HG03060 (cell line): ENCODE measurements at regions not wholly inside any gene's neighbourhood (a gene's known extent, or its start where the extent isn't known, plus 50 kb on each side); places are given as distances from the start of the nearest gene placed in this dataset.

Experiments
- ATAC-seq: cut with Tn5 transposase; IDR thresholded peaks from one replicate; pipeline ENCODE4 v1.9.1; 2021; ENCODE audit warnings: low read depth, moderate number of reproducible peaks; ENCODE audit not compliant: unreplicated experiment

DNA sequence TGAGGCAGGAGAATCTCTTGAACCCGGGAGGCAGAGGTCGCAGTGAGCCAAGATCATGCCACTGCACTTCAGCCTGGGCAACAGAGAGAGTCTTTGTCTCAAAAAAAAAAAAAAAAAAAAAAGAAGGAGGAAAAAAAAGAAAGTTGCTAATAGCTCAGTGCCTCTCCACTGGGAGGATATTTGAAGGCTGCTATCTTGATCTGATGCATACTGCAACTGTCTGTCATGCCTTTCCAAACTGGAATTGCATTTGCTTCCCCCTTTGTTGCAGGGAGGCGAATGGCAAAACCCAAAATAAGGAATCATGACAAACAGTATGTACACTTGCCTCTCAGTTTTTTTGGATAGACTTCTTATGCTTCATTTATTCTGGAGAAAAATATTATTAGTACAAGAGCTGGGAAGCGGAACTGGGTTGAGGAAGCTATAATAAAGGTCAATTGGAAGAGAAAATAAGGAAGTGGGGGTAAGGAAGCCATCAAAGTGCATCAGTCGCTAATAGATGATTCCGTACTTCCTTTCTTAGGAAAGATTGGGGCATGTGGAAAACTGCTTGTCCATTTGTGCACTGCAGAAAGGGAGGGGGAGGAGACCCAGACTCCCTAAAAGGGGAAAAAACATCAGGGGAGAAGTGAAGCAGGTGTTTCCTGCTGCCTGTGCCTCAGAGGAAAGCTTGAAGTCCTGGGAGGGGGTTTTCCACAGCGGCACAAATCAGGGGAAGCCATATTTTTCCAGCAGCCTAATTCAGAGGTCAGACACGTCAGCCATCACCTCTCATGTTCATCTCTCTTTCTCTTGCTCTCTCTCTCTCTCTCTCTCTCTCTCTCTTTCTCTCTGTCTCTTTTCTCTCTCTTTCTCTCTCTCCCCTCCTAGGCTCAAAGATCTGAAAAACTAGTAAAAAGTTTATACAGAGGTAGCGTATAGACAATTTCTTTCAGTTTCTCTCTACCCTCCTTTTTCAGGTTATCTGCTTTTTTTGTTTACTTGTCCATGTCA lies 301.4 kb upstream of the TNP1 start:
- no peak for ATAC-seq

- ATAC-seq: no peak
Observed at GRCh38 chr2:217160103-217160743, 300.4 kb upstream of the TNP1 start.

- no peak for ATAC-seq
Observed at GRCh38 chr2:217158928-217159327, 299.1 kb upstream of the TNP1 start.

- no peak for ATAC-seq
Observed at GRCh38 chr2:217157581-217157980, 297.7 kb upstream of the TNP1 start.

GRCh38 chr2:217156801-217157200 lies 296.9 kb upstream of the TNP1 start:
- ATAC-seq: no peak

DNA sequence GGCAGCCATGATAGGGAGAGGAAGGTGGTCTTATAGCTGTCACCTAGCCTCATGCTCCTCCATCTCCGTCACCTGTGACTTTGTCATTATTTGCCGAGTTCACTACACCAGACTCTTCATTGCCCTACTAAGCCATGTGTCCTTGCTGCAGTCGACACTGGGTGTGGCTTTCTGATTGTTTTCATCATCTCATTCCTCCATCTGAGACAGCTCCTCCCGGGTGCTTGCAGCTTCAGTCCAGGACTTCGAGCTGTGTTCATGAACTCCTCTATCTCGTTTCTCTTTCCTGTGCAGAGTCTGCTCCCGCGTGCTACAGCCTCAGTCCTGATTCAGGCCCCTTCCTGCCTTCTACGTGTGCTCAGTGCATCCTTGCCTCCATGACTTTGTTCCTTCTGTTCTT lies 295.1 kb upstream of the TNP1 start:
- no peak for ATAC-seq

DNA sequence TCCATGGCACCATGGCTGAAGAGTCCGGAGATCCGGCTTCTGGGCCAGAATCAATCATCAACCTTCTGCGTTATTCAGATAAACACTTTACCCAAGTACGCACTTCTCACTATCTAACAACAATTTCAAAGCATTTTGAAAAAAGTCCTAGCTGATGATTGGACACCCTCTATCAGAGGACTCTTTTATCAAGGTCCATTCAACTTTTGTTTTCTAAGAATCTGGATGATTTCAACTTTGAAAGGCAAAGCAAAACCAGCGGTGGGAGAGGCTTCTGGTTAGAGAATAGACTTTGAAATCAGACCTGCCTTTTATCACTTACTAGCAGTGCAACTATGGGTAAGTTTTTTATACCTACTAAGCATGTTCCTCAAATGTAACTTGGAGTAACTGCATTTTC lies 293.6 kb upstream of the TNP1 start:
- ATAC-seq: no peak

DNA sequence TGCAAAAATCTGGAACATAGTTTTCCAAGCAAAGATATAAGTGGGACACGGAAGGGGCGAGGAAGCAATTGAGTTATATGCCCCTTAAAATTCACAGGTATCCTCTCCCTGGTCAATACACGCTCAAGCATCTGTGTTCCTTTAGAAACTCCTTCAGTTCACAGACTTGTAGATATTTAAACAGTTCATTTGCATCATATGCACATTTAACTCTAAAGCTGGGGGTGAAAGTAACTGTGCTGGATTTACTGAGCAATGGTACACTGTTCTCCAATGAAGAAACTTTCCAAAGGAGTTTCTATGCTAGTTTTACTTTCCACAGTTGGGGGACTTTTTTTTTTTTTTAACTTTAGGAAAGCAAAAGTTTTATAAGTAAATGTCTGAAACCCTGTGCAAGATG lies 293.0 kb upstream of the TNP1 start:
- no peak for ATAC-seq

DNA sequence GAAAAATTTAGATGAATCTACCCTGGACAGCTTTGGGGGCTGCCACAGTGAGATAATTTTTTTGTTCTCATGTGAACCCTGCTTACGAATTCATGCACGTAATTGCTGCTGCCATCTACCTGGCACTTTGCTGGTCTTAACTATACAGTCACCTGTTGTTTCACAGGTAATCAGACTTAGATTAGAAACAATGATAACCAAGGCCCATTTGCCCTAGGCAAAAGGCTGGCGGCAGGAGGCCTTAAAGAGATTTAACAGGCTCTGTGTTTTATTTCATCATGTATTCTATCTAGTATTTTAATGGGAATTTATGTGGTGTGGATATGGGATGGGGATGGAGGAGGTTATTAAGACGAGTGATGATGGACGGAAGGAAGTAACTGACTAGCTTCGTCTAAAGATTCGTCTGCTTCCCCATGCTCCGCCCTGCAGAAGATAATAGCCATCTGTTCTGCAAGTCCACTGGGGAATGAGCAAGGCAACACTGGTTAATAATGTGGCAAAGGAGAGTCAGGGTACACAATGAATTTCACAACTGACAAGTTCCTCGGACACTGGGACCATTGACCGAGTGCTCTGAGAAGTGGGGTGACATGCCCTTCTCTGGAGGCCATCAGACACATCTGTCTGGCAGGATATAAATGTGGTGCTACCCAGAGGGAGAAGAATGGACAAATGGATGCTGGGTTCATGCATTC lies 291.8 kb upstream of the TNP1 start:
- ATAC-seq: no peak

GRCh38 chr2:217150236-217150635 lies 290.4 kb upstream of the TNP1 start:
- no peak for ATAC-seq

GRCh38 chr2:217149087-217149660 lies 289.3 kb upstream of the TNP1 start:
- no peak for ATAC-seq

- no peak for ATAC-seq
Observed at GRCh38 chr2:217147818-217148217, 288.0 kb upstream of the TNP1 start.

- no peak for ATAC-seq
Observed at GRCh38 chr2:217146956-217147355, 287.1 kb upstream of the TNP1 start.

DNA sequence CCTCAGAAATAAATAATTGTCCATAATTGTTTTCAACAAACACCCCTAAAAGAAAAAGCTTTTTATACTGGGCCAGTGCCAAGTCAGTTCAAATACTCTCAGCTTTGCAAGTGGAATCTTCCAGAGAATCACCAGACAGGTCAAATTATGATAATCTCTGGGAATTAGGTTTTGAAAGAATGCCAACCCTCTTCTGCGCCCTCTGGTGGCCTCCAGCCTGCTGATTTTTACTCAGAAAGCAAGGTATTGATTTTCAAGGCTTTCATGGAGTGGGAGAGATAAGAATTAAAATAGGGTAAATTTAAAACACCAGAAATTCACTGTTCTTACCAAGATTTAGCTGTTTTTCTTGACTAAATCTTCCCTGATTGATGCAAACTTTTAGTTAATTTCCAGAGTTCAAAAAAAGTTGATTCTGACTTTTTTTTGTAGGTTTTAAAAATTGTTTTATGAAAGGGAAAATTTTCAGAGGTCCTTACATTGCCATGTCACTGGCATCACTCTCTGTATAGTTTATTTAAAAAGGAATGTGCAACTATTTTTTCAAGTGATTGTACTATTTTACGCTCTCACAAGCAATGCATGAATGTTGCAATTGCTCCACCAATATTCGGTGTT lies 282.9 kb upstream of the TNP1 start:
- ATAC-seq: no peak

DNA sequence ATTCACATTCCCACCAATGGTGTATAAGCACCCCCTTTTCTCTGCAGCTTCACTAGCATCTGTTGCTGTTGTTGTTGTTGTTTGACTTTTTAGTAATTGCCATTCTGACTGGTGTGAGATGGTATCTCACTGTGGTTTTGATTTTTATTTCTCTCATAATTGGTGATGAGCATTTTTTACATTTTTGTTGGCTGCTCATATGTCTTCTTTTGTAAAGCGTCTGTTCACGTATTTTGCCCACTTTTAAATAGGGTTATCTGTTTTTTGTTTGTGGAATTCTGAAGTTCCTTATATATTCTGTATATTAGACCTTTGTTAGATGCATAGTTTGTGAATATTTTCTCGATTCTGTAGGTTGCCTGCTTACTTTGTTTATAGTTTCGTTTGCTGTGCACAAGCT lies 278.4 kb upstream of the TNP1 start:
- no peak for ATAC-seq

- no peak for ATAC-seq
Observed at GRCh38 chr2:217127744-217128143, 267.9 kb upstream of the TNP1 start.

GRCh38 chr2:217125014-217125413 lies 265.1 kb upstream of the TNP1 start:
- ATAC-seq: no peak

GRCh38 chr2:217124050-217124449 lies 264.2 kb upstream of the TNP1 start:
- no peak for ATAC-seq

DNA sequence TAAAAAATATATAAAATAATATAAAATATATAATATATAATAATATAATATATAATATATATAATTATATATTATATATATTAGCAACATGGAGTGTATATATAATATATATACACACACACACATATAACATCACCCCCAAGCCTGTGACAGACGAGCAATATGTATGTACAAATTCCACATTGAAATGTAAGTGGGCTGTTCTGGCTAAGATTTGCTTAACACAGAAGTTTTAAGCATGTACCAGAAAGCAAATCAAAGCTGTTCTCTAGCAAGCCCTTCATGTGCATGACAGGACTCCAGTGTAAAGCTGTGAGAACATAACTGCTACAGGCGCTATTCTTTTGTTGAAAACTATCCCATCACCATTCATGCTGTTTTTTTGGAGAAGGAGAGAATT lies 261.7 kb upstream of the TNP1 start:
- no peak for ATAC-seq

DNA sequence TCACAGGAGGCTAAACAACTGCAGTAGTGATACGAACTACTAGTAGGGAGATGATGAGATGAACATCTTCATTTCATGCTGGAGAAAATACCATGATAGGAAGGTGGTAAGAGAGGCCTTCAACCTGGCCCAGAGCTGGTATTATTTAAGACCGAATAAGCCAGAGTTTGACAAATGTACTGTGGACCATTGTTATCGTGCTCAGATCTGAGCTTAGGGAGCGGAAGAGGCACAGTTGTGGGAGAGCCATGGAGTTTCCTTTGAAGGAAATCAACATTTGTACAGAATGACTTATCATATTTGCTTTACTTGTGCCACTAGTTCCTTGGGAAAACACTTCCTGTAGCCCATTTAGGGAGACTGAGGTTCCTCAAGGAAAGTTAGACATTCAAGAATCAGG lies 260.6 kb upstream of the TNP1 start:
- no peak for ATAC-seq
